ENCODE measurements at regions not wholly inside any gene's neighbourhood (a gene's known extent, or its start where the extent isn't known, plus 50 kb on each side); places are given as distances from the start of the nearest gene placed in this dataset.

DNA sequence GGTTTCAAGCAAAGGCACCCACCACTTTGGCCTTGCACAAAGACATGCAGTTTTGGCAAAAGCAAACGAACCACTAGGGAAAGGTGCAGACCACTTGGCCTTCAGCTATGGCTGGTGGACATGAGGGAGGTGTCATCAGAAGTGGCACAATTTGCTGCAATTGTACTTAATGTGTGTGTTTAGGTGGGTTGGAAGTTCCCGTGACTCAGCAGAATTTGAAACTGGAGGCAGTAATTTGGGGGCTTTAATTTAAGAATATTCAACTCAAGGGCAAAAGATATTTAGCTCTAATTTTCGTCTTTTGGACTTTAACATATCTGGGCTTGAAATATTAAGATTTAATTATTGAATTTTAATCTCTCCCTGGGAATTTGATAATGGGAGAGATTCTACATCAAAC, 115.6 kb upstream of the NOCT start:
- H3K23ac ChIP-seq (ENCODE audit: low read depth, low read length), result no peak overlapping the region
- ATAC-seq (ENCODE audit: low read depth) (no peak), DNase-seq (no peak)
- no peak overlapping the region for H3K4ac ChIP-seq (ENCODE audit: low read depth, low read length)
- H3K14ac ChIP-seq (replicated peaks; ENCODE audit: low read depth, low read length), result no peak overlapping the region
- no peaks in the 10 kb centered on the region for H3K36me3 ChIP-seq (ENCODE audit: control insufficient read depth, insufficient read depth, low read length)
- H3K9me3 ChIP-seq (ENCODE audit: control insufficient read depth, insufficient read depth, low read length), result no peaks in the 10 kb centered on the region
- CTCF ChIA-PET, result no interaction called here
- no peak overlapping the region for H3K4me3 ChIP-seq (ENCODE audit: insufficient read depth, low read depth, low read length)
- no peak overlapping the region for H2BK5ac ChIP-seq (ENCODE audit: low read depth, low read length, poor library complexity, severe bottlenecking)
- H4K5ac ChIP-seq (ENCODE audit: low read depth, low read length), result no peak overlapping the region
- H2AK9ac ChIP-seq (replicated peaks; ENCODE audit: low read depth, low read length, poor library complexity), result no peak overlapping the region
- TF ChIP-seq USF2 (IDR thresholded peaks at IDR 0.05; ENCODE audit: low read depth, low read length) (no peak), NFE2L2 (IDR thresholded peaks at IDR 0.05; ENCODE audit: low read depth, low read length) (peak; percentile 84), SMC3 (IDR thresholded peaks at IDR 0.05; ENCODE audit: low read depth, low read length) (no peak), MAZ (IDR thresholded peaks at IDR 0.05; ENCODE audit: borderline replicate concordance, low read depth, low read length) (no peak), CHD1 (IDR thresholded peaks at IDR 0.05; ENCODE audit: low read depth, low read length) (no peak), POLR2A (IDR thresholded peaks at IDR 0.05; ENCODE audit: low read depth, low read length) (no peak), MAFK (IDR thresholded peaks at IDR 0.05; ENCODE audit: low read depth, low read length) (no peak)
- no peak overlapping the region for H2AFZ ChIP-seq (replicated peaks; ENCODE audit: low read length, poor library complexity)
- in situ Hi-C loops (cut with MboI; ENCODE audit: low sequenced_read_pairs), result no loop called here
- H3K27me3 ChIP-seq (ENCODE audit: control insufficient read depth, insufficient read depth, low read length), result no peaks in the 10 kb centered on the region
- BruUV-seq (replicated peaks), result no TSS peak
- H3K9ac ChIP-seq (ENCODE audit: low read depth, low read length), result no peak overlapping the region
- H2AK5ac ChIP-seq (ENCODE audit: low read depth, low read length), result no peak overlapping the region; the same call in 1 of the 2 replicates
- H3K56ac ChIP-seq (ENCODE audit: extremely low read depth, insufficient read depth, low read length), result no peak overlapping the region
- WGBS, 2 experiments (ENCODE audit: extremely low coverage in 2 of 2, insufficient read length in 1 of 2), result no CpG with 5 or more reads among the region's 3 CpGs
- H3K18ac ChIP-seq (ENCODE audit: low read depth, low read length), result no peak overlapping the region
- H3K4me1 ChIP-seq (ENCODE audit: control insufficient read depth, insufficient read depth, low read length), result peaks cover 5% of the 10 kb centered on the region
- H4K8ac ChIP-seq (ENCODE audit: low read depth in 2 of 2, low read length in 2 of 2), result no peak overlapping the region
- dilution Hi-C loops (cut with HindIII; ENCODE audit: low sequenced_read_pairs, unreplicated experiment), result no loop called here
- H3K9me1 ChIP-seq (ENCODE audit: insufficient read depth, low read length), result peaks cover 2% of the 10 kb centered on the region; the same call in 1 of the 2 replicates
- no peaks in the 10 kb centered on the region; the same call in 1 of the 2 replicates for H4K20me1 ChIP-seq (ENCODE audit: insufficient read depth, low read length)
- POLR2A ChIA-PET (ENCODE audit: unreplicated experiment), result no interaction called here
- H2BK15ac ChIP-seq (ENCODE audit: low read depth, low read length), result no peak overlapping the region
- no peaks in the 10 kb centered on the region for H3K79me1 ChIP-seq (ENCODE audit: low read depth in 1 of 2, low read length in 2 of 2)
- H2BK20ac ChIP-seq (ENCODE audit: low read depth, low read length), result no peak overlapping the region
- no peak overlapping the region for H3K27ac ChIP-seq (ENCODE audit: insufficient read depth, low read length)
- intact Hi-C loops (cut with micrococcal nuclease), result no loop called here
- H3K4me2 ChIP-seq (ENCODE audit: low read depth, low read length), result no peak overlapping the region
- H2BK120ac ChIP-seq (ENCODE audit: low read depth, low read length), result no peak overlapping the region
- no peak overlapping the region for H4K91ac ChIP-seq (ENCODE audit: insufficient read depth, low read depth, low read length)
